Activated CD8-positive, alpha-beta T cell treated with anti-CD3 and anti-CD28 coated beads for 36 hours (primary cell): ENCODE measurements at regions not wholly inside any gene's neighbourhood (a gene's known extent, or its start where the extent isn't known, plus 50 kb on each side); places are given as distances from the start of the nearest gene placed in this dataset.
"Not testable (repeated sequence)": the region's sequence is repeated elsewhere in the genome, so short reads cannot be mapped to it uniquely, and the experiment has no call there.

Experiments used
- ATAC-seq: fragments of 200-7000 bp; cut with Tn5 transposase; one replicate; pipeline ENCODE4 v1.10.0; 2021; ENCODE audit warnings: mild to moderate bottlenecking, moderate library complexity
- CTCF ChIA-PET: fragments of 350-600 bp; sonication (Branson Sonifier 250); formaldehyde crosslinking; loops from one replicate; lab custom pipeline; 2021; ENCODE audit warnings: antibody characterized with exemption; lab: Charles Lee
- POLR2A ChIA-PET: fragments of 350-600 bp; sonication (Branson Sonifier 250); formaldehyde crosslinking; loops from one replicate; lab custom pipeline; 2021; ENCODE audit warnings: antibody characterized with exemption; lab: Charles Lee
- DNase-seq: peaks from one replicate; pipeline ENCODE4 v3.0.0-alpha.2; 2020
- H3K27ac Mint-ChIP-seq: one replicate; pipeline ENCODE4 v1.8.0; 2021; ENCODE audit warnings: mild to moderate bottlenecking, mixed read lengths
- H3K27me3 Mint-ChIP-seq: one replicate; pipeline ENCODE4 v1.8.0; 2021; ENCODE audit warnings: mixed read lengths
- H3K36me3 Mint-ChIP-seq: one replicate; pipeline ENCODE4 v1.8.0; 2021; ENCODE audit warnings: low read depth, mixed read lengths
- H3K4me1 Mint-ChIP-seq: one replicate; pipeline ENCODE4 v1.8.0; 2021; ENCODE audit warnings: low read depth, mixed read lengths
- H3K4me3 Mint-ChIP-seq: one replicate; pipeline ENCODE4 v1.8.0; 2021; ENCODE audit warnings: mild to moderate bottlenecking, moderate library complexity, mixed read lengths
- H3K9me3 Mint-ChIP-seq: one replicate; pipeline ENCODE4 v1.8.0; 2021; ENCODE audit warnings: mixed read lengths
- CTCF ChIP-seq: fragments of 200-600 bp; IDR thresholded peaks from one replicate; pipeline ENCODE4 v1.8.0; 2022; ENCODE audit warnings: antibody characterized with exemption, mild to moderate bottlenecking
- intact Hi-C: fragments of 100-400 bp; cut with micrococcal nuclease; formaldehyde crosslinking; loops from one replicate; pipeline ENCODE4 v1.10.0; 2022

GRCh38 chr1:34367954-34368353, 191.2 kb downstream of the C1orf94 start:
- CTCF ChIA-PET: no interaction called here
- H3K4me3 Mint-ChIP-seq: no peak overlapping the region
- POLR2A ChIA-PET: no interaction called here
- peaks cover 41% of the 10 kb centered on the region for H3K27me3 Mint-ChIP-seq
- H3K36me3 Mint-ChIP-seq: no peaks in the 10 kb centered on the region
- H3K27ac Mint-ChIP-seq: no peak overlapping the region
- peaks cover 3% of the 10 kb centered on the region for H3K9me3 Mint-ChIP-seq
- intact Hi-C loops: no loop called here
- DNase-seq (no peak), ATAC-seq (no peak)
- H3K4me1 Mint-ChIP-seq: peaks cover 4% of the 10 kb centered on the region
- TF ChIP-seq CTCF: no peak

- no peak for DNase-seq
- ATAC-seq: no peak
- intact Hi-C loops: no loop called here
- peaks cover 4% of the 10 kb centered on the region for H3K4me1 Mint-ChIP-seq
- peaks cover 3% of the 10 kb centered on the region for H3K9me3 Mint-ChIP-seq
- H3K36me3 Mint-ChIP-seq: no peaks in the 10 kb centered on the region
- POLR2A ChIA-PET: no interaction called here
- no peak for TF ChIP-seq CTCF
- H3K27ac Mint-ChIP-seq: no peak overlapping the region
- no peak overlapping the region for H3K4me3 Mint-ChIP-seq
- H3K27me3 Mint-ChIP-seq: peaks cover 34% of the 10 kb centered on the region
- CTCF ChIA-PET: no interaction called here
These were observed 193.2 kb downstream of the C1orf94 start for GRCh38 chr1:34369701-34370455.

DNA sequence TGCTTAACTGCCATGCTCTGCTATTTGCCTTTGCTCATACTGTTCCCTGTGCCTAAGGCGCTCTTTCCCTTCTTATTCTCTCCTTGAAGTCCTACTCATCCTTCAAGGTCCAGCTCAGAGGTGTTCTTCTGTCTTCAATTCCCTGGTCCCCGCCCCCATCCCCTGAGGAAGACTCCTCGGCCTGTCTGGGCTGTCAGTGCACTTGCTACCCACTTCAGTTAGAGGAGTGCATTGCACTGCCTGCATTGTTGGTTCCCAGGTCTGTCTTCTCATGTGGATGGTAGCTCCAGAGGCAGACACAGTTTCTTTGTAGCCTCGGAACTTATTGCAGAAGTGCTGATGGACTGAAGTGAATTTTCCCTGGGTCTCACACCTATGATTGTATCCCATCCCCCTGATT, 194.0 kb downstream of the C1orf94 start:
- ATAC-seq (no peak), DNase-seq (no peak)
- CTCF ChIA-PET: no interaction called here
- intact Hi-C loops: no loop called here
- peaks cover 28% of the 10 kb centered on the region for H3K27me3 Mint-ChIP-seq
- H3K9me3 Mint-ChIP-seq: no peaks in the 10 kb centered on the region
- H3K27ac Mint-ChIP-seq: no peak overlapping the region
- H3K36me3 Mint-ChIP-seq: no peaks in the 10 kb centered on the region
- peaks cover 4% of the 10 kb centered on the region for H3K4me1 Mint-ChIP-seq
- no peak overlapping the region for H3K4me3 Mint-ChIP-seq
- POLR2A ChIA-PET: no interaction called here
- no peak for TF ChIP-seq CTCF

DNA sequence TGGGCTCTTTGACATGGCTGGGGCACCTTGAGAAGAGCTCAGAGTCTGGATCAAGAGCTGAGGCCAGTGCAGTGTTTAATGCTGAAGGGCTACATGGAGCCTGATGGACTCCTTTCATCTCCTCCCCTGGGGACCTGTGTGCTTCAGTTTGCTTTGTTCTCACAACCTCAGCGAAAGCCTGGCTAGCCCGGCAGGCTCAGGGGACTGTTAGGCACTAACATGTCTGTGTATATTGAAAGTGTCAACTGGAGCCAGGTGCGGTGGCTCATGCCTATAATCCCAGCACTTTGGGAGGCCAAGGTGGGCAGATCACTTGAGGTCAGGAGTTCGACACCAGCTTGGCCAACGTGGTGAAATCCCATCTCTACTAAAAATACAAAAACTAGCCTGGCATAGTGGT, 194.5 kb downstream of the C1orf94 start:
- intact Hi-C loops, DNase-seq, ATAC-seq, H3K4me1 Mint-ChIP-seq, H3K36me3 Mint-ChIP-seq, H3K4me3 Mint-ChIP-seq, H3K9me3 Mint-ChIP-seq, H3K27ac Mint-ChIP-seq, POLR2A ChIA-PET, CTCF ChIA-PET: not testable (repeated sequence)
- peaks cover 32% of the 10 kb centered on the region for H3K27me3 Mint-ChIP-seq

DNA sequence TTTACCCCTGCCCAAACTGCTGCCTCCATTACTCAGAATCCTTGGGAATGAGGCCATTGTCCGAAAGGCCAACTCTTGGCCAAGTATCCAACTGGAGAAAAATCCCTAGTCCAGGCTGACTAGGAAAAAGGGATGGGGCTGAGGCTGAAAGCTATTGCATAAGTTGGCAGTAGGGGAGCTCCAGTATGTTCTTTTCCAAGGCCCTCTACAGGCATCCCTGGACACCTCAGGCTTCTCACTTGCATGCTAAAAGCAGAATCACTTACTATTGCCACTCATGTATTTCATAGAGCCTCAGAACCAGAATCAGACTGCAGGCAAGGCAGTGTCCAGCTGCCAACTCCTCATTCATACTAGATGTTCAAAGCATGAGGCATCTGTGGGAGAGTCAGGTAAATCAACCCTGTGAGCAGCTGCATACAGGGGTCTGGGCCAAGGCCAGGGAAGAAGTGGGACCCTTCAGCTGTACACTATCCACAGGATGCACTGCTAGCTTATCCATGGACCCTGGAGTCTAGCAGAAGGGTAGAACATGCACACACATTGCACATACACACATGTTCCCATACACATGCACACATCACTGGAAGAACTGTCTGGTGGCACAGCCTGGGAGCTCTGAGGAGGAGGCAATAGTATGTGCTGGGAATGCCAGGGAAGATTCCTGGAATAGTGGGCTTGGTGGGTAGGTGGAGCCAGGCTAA, 195.3 kb downstream of the C1orf94 start:
- peaks cover 4% of the 10 kb centered on the region for H3K4me1 Mint-ChIP-seq
- ATAC-seq: no peak
- H3K9me3 Mint-ChIP-seq: no peaks in the 10 kb centered on the region
- H3K36me3 Mint-ChIP-seq: no peaks in the 10 kb centered on the region
- CTCF ChIA-PET: no interaction called here
- H3K27ac Mint-ChIP-seq: no peak overlapping the region
- intact Hi-C loops: no loop called here
- POLR2A ChIA-PET: no interaction called here
- no peak for TF ChIP-seq CTCF
- peaks cover 30% of the 10 kb centered on the region for H3K27me3 Mint-ChIP-seq
- no peak overlapping the region for H3K4me3 Mint-ChIP-seq
- no peak for DNase-seq
